ENCODE measurements at regions not wholly inside any gene's neighbourhood (a gene's known extent, or its start where the extent isn't known, plus 50 kb on each side); places are given as distances from the start of the nearest gene placed in this dataset.

DNA sequence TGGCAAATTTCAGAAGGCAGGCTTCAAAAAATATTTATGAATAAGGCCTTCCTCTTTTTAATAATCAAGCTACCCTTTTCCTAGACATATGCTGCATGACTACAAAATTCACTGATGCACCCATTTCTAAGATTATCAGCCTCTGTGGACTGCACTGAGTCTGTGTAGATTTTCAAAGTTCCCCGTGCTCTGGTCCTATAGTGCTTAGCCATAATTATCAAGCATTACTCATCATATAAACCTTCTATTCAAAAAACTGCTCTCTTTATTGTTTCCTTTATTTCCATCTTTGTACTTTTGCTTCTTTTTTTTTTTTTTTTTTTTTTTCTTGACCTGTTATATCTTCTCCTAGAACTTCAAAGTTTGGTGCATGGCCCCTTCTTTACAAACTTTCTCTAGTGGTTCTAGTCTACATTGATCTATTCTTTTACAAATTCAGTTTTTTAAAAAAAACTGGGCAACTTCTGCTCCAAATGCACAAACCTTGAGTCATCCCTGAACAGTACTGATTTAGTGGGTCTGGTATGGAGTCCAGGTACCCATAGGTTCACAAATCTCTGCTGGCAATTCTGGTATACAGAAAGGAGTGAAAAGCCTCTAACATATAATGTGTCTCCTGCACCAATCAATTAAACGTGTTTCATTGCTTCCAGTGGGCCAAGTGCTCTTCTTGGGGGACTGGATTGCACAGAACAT, 481.9 kb downstream of the NUP35 start:
- H3K4me2 ChIP-seq (ENCODE audit: low read length) = no peak overlapping the region
- H3F3A ChIP-seq (ENCODE audit: insufficient read depth, low read length, poor library complexity, severe bottlenecking) = no peaks in the 10 kb centered on the region
- no peak overlapping the region for H3K4me3 ChIP-seq (ENCODE audit: low read length)
- no peak overlapping the region for H3K9ac ChIP-seq (ENCODE audit: low read length)
- H3K9me2 ChIP-seq (ENCODE audit: insufficient read depth, low read length) = no peaks in the 10 kb centered on the region
- H3K36me3 ChIP-seq (ENCODE audit: insufficient read depth, low read length) = no peaks in the 10 kb centered on the region
- H4K20me1 ChIP-seq (ENCODE audit: insufficient read depth) = no peaks in the 10 kb centered on the region
- no peak overlapping the region for H3K27ac ChIP-seq (ENCODE audit: low read length)
- H3K79me2 ChIP-seq (replicated peaks; ENCODE audit: insufficient read depth, low read length) = no peaks in the 10 kb centered on the region
- no peaks in the 10 kb centered on the region for H3K9me3 ChIP-seq (ENCODE audit: low read length)
- no peak overlapping the region for H2AFZ ChIP-seq (ENCODE audit: low read depth, low read length)
- no peak for TF ChIP-seq RAD21 (conservative IDR thresholded peaks at IDR 0.05)
- TF ChIP-seq TAF1 (IDR thresholded peaks at IDR 0.05; ENCODE audit: low read depth) = no peak
- TF ChIP-seq EP300 (conservative IDR thresholded peaks at IDR 0.05; ENCODE audit: poor library complexity, severe bottlenecking) = no peak
- no peak for TF ChIP-seq SMC3 (conservative IDR thresholded peaks at IDR 0.05; ENCODE audit: poor library complexity)
- TF ChIP-seq EZH2 (IDR thresholded peaks at IDR 0.05; ENCODE audit: borderline replicate concordance, insufficient read depth, low read length, poor library complexity, severe bottlenecking) = no peak
- TF ChIP-seq POLR2AphosphoS5 (IDR thresholded peaks at IDR 0.05) = no peak
- TF ChIP-seq REST (IDR thresholded peaks at IDR 0.05; ENCODE audit: borderline replicate concordance) = no peak
- TF ChIP-seq, protein P1, sequence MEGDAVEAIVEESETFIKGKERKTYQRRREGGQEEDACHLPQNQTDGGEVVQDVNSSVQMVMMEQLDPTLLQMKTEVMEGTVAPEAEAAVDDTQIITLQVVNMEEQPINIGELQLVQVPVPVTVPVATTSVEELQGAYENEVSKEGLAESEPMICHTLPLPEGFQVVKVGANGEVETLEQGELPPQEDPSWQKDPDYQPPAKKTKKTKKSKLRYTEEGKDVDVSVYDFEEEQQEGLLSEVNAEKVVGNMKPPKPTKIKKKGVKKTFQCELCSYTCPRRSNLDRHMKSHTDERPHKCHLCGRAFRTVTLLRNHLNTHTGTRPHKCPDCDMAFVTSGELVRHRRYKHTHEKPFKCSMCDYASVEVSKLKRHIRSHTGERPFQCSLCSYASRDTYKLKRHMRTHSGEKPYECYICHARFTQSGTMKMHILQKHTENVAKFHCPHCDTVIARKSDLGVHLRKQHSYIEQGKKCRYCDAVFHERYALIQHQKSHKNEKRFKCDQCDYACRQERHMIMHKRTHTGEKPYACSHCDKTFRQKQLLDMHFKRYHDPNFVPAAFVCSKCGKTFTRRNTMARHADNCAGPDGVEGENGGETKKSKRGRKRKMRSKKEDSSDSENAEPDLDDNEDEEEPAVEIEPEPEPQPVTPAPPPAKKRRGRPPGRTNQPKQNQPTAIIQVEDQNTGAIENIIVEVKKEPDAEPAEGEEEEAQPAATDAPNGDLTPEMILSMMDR (IDR thresholded peaks at IDR 0.05; ENCODE audit: poor library complexity, severe bottlenecking) = no peak
- no peak for TF ChIP-seq MXI1 (conservative IDR thresholded peaks at IDR 0.05; ENCODE audit: poor library complexity, severe bottlenecking)
- H3K27me3 ChIP-seq (ENCODE audit: insufficient read depth, low read depth, low read length) = no peaks in the 10 kb centered on the region

DNA sequence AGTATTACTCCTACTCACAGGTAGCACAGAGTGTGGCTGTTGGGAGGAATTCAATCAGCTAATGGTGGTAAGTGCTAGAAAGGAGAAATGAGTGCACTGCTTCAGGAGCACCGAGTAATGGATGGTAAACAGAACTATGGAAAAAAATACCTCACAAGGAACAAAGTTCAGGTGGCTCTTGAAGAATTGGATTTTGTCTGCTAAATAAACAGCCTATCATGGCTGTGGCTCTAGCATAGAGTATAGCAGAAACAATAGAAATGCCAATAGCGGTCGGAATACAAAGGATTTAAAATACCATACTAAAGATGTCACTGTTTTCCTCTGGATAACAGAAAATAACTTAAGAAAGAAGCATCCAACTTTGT, 482.5 kb downstream of the NUP35 start:
- Histone ChIP-seq H3K36me3 (ENCODE audit: insufficient read depth, low read length) (no peaks in the 10 kb centered on the region), H2AFZ (ENCODE audit: low read depth, low read length) (no peak overlapping the region), H3K79me2 (replicated peaks; ENCODE audit: insufficient read depth, low read length) (no peaks in the 10 kb centered on the region), H3K4me3 (ENCODE audit: low read length) (no peak overlapping the region), H3K4me2 (ENCODE audit: low read length) (no peak overlapping the region), H3K9me2 (ENCODE audit: insufficient read depth, low read length) (no peaks in the 10 kb centered on the region), H3K27ac (ENCODE audit: low read length) (no peak overlapping the region), H3K27me3 (ENCODE audit: insufficient read depth, low read depth, low read length) (no peaks in the 10 kb centered on the region), H3F3A (ENCODE audit: insufficient read depth, low read length, poor library complexity, severe bottlenecking) (no peaks in the 10 kb centered on the region), H3K9me3 (ENCODE audit: low read length) (no peaks in the 10 kb centered on the region), H3K9ac (ENCODE audit: low read length) (no peak overlapping the region), H4K20me1 (ENCODE audit: insufficient read depth) (no peaks in the 10 kb centered on the region)
- TF ChIP-seq EP300 (conservative IDR thresholded peaks at IDR 0.05; ENCODE audit: poor library complexity, severe bottlenecking) = no peak
- no peak for TF ChIP-seq RAD21 (conservative IDR thresholded peaks at IDR 0.05)
- TF ChIP-seq MXI1 (conservative IDR thresholded peaks at IDR 0.05; ENCODE audit: poor library complexity, severe bottlenecking) = no peak
- no peak for TF ChIP-seq POLR2AphosphoS5 (IDR thresholded peaks at IDR 0.05)
- TF ChIP-seq TAF1 (IDR thresholded peaks at IDR 0.05; ENCODE audit: low read depth) = no peak
- no peak for TF ChIP-seq SMC3 (conservative IDR thresholded peaks at IDR 0.05; ENCODE audit: poor library complexity)
- TF ChIP-seq EZH2 (IDR thresholded peaks at IDR 0.05; ENCODE audit: borderline replicate concordance, insufficient read depth, low read length, poor library complexity, severe bottlenecking) = no peak
- TF ChIP-seq, protein P1 (IDR thresholded peaks at IDR 0.05; ENCODE audit: poor library complexity, severe bottlenecking) = no peak
- no peak for TF ChIP-seq REST (IDR thresholded peaks at IDR 0.05; ENCODE audit: borderline replicate concordance)
